Stimulated activated CD4-positive, alpha-beta T cell treated with anti-CD3 and anti-CD28 coated beads, Interleukin-1b, Interleukin-23, amount 100 ng/mL, for 48 hours (primary cell): ENCODE measurements at regions not wholly inside any gene's neighbourhood (a gene's known extent, or its start where the extent isn't known, plus 50 kb on each side); places are given as distances from the start of the nearest gene placed in this dataset.
"Not testable (repeated sequence)": the region's sequence is repeated elsewhere in the genome, so short reads cannot be mapped to it uniquely, and the experiment has no call there.

Experiments
- DNase-seq: peaks from one replicate; pipeline ENCODE4 v3.0.0-alpha.2; 2020

GRCh38 chr5:17690473-17690872, 56.2 kb downstream of the TAF11L14 start:
- no peak for DNase-seq

- no peak for DNase-seq
Observed at GRCh38 chr5:17691762-17692161, 57.5 kb downstream of the TAF11L14 start.

DNA sequence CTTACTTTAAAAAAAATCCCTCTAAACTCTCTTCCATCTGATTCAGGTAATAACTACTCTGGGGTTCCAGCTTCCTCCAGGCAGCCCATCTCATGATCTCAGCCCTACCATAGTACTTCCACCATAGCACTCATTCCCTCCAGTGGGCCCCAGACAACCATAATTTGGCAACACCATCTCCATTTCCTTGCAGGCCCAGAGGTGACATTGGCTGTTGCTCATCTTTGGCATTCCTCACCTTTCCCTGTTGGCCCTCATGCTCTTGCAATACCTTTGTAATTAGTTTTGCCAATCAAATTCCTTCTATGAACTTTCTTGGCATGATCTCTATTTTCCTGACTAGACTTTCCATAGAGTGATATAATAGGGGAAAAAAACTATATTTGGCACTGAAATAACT, 60.1 kb downstream of the TAF11L14 start:
- no peak for DNase-seq

- no peak for DNase-seq
Observed at GRCh38 chr5:17694914-17695313, 60.7 kb downstream of the TAF11L14 start.

GRCh38 chr5:17696627-17697026, 62.4 kb downstream of the TAF11L14 start:
- DNase-seq, result no peak

GRCh38 chr5:17697671-17698070, 63.4 kb downstream of the TAF11L14 start:
- no peak for DNase-seq

DNA sequence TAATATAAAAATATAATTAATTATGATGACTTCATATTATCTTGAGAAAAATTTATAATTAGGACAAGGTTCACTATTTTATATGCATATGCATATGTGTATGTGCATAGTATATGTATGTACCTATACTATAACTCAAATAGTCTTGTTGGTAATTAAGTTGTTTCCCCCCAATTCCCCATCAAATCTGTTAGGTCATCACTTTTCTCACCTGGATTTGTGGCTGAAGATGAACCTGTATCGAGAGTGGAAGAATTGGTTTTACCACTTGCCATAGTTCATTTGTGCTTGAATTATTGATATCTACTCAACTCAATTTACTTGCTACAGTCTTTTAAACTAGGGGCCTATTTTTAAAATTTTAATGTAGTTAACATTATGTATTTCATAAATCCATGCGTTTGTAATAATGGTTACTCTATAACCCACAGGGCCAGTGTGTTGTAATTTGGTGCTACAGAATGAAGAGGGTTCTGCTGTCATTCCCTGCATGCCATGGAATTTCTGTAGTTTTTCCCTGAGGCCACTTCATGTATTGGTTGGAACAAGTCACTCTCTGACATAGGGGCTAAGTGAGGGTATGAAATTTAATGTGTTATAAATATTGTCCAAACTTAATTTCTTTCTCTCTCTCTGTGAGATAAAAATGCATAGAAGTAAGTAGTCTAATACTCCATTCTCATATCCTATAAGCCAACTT, 74.9 kb downstream of the TAF11L14 start:
- DNase-seq, result no peak

DNA sequence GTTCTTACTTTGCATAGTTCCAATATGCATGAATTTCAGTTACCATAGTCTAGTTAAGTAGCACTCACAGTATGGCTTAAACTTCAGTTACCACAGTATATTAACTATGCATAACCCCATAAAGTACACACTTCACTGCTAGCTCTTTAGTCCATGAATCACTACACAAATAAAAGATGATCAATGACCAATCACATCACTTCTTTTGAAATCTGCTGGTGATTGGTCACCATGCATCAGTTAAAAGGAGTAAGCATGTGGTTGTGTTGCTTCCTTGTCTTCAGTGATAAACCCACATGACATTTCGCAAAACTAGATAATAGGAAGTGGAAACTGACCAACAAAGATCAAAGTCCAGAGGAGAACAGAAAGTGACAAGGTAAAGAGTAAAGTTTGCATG, 79.0 kb downstream of the TAF11L14 start:
- no peak for DNase-seq

GRCh38 chr5:17714186-17714585, 79.9 kb downstream of the TAF11L14 start:
- no peak for DNase-seq

DNA sequence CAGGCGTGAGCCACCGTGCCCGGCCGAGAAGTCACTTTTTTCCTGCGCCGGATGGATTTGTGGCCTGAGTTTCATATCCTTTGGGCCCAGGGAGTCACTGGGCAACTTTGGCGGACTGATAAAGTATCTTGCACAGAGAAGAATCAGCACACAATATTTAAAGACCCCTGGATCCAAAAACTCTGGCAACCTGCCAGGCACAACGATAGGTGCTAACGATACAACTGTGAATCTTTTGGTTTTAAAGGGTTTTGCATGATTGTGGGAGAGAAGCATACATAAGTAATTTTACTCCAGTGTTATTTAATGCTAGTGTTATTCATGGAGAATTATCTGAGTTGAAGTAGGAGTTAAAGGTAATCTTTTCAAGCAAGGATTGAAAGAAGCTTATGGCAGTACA, 85.3 kb downstream of the TAF11L14 start:
- no peak for DNase-seq

DNA sequence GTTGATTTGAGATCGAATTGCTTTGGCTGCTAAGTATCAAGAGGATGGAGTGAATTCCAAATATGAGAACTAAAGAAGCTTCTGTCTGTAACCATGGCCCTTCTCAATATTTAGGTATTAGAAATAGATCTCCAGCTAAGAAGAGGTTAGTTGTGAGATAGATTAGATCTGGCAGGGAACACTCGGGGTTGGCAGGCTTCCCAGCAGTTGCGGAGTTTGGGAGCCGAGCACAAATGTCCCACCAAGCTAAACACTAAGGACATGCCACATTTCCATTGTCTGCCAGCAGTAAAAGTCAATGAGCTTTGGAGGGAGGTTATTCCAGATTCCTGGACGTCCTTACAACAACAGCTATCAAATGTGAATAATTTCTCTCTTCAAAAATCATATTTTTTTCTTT, 85.8 kb downstream of the TAF11L14 start:
- no peak for DNase-seq

DNA sequence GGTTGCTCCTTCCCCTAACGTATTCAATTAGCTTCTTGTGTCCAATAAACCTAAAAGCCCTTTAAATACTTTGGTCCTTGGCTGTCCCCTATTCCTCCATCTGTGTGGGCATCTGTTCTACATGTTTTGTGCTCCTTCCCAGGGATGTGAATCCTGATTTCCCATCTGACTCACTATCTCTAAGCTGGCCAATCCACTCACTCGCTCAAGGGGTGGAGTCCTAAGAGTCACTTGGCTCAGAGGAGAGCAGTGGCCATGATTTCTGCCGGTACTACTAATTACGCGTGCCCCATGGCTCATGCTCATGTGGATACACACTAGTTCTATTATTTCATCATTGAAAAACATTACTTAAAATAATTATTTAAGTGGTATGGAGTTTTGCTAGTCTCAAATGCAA, 89.6 kb downstream of the TAF11L14 start:
- DNase-seq, result no peak

GRCh38 chr5:17727098-17727497, 92.8 kb downstream of the TAF11L14 start:
- no peak for DNase-seq

DNA sequence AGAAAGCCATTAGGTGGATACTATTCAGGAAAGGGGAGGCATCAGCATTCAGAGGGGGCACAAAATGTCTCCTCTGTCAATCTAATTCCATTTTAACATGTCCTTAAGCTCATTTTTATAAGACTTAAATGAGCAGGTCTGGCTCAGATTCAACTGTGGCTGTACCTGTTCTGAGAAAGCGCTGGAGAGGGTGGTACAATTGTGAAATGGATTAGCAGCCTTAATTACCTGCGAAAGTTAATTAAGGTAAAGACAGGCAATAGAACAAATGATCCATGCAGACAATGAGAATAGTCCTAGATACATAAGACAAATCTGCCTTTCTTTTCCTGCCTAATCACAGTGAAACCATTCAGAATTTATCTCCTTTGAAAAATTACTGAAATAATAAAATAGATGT, 96.2 kb downstream of the TAF11L14 start:
- DNase-seq, result no peak

DNA sequence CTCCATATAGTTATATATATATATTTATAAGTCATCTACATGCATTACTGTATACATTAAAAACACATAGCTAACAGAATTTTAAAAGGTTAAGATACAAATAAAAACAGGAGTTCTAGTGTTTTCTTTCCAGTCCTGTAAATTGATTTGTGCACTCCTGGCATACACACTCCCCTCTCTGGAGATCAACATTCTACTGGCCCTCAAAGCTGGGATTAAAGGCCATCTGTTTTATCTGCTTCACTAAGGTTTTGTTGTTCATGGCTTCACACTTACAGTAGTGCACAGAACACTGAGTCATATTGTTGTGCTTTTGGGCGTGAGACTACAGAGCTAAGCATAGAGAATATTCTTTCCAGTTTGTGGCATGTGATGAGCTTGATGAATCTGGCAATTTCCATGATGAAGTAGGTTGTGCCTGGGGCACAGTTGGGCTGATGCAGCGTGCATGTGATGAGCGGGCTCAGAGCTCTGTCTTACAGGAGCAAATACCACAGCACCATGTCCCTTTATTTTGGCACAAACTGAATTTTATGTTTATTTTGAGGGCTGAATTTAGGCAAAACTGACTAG, 98.2 kb downstream of the TAF11L14 start:
- DNase-seq, result no peak

DNA sequence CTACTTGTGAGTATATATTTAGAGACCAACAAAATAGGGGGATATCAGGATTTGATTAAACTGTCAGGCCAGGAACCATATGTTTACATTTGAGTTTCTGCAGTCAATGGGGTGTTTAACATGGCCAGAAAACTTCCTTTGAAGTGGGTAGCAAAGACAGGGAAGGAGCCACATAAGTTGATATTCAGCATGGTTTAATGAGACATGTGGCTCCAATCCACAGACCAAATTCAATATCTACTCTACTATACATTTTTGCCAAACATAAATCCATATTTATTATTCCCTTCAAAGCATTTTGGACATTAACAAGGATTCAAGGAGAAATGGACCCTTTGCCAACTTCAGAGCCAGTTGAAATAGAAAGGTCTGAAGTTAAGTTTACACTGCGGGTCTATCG, 99.8 kb downstream of the TAF11L14 start:
- DNase-seq, result no peak

- no peak for DNase-seq
Observed at GRCh38 chr5:17735761-17736160, 101.5 kb downstream of the TAF11L14 start.

- DNase-seq, result no peak
Observed at GRCh38 chr5:17737092-17737491, 102.8 kb downstream of the TAF11L14 start.

GRCh38 chr5:17738446-17738845, 104.2 kb downstream of the TAF11L14 start:
- no peak for DNase-seq

DNA sequence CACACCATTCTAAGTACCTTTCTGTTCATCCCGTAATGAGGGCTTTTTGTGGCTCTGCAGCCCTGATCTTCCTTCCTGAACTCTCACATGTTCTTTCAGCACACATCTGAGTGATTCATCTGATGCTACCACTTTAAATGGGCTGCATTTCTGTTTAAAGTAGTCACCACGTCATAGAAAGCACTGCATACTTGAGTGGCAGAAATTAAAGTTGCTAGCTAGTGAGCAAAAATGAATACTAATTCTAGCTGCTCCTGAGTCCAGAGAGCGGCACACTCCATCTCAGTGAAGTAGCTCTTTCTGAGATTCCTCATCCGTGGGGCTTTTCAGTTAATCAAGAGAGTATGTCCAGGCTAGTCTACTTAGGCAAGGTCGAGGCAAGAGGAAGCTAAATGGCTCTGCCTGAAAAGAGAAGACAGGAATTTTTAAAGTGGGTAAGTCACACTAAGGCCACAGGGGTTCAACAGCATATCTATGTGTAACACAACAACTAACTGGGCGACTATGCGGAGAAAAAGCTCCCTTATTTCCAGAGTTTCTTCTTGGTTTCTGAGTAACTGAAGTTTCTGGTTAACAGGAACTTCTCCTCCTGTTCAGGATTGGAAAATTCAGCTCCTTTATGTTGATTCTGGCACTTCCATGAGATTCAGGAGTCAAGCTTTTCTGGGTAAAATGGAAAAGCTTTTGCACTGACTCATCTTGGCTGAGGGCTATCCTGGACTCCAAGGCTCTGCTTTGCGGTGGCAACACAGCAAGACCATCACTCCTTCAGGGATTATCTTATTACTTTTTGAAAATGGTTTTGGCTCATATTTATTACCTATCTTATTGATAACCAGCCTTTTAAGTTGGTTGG, 109.5 kb downstream of the TAF11L14 start:
- DNase-seq, result no peak

- no peak for DNase-seq
Observed at GRCh38 chr5:17748201-17748600, 113.9 kb downstream of the TAF11L14 start.

DNA sequence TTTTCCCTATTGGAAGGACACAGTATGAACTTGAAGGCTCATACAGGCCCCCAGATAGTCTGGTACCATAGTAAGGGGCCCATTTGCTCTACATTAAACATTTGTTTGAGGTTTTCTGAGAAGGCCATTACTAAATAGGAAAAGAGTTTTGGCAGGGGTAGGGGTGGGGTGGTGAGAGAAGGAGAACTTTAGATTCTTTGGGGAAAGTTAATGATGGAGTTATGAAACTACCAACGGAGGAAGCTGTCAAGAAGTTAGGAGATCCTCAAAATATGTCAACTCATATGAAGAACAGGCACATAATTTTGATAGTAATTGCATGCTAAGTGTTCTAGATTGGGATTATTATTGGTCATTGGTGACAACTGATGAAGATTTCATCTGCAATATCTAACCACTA, 114.7 kb downstream of the TAF11L14 start:
- DNase-seq, result no peak

DNA sequence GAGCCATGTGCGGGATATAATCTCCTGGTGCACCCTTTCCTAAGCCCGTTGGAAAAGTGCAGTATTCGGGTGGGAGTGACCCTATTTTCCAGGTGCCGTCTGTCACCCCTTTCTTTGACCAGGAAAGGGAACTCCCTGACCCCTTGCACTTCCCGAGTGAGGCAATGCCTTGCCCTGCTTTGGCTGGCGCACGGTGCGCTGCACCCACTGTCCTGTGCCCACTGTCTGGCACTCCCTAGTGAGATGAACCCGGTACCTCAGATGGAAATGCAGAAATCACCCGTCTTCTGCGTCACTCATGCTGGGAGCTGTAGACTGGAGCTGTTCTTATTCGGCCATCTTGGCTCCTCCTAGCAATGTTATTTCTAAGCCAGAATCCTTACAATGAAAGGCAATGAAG, 121.1 kb downstream of the TAF11L14 start:
- not testable (repeated sequence) for DNase-seq

DNA sequence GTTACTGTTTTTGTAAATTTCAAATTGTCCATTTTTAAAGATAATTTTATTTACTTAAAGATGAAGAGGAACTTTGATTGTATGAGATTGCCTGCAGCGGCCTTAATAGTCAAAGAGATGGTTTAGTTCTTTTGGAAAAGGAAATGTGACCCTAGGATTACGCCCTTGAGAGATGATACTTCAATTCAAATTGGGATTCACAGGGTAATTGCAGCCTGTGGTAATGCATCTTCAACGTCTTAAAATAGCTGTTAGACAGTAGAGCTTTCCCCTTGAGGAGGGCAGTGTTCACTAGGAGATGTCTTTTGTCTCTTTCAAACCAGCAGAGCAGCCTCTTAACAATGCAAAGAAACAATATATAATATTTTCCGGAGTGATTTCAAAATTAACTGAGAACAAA, 127.1 kb downstream of the TAF11L14 start:
- DNase-seq, result no peak
